ENCODE measurements at regions not wholly inside any gene's neighbourhood (a gene's known extent, or its start where the extent isn't known, plus 50 kb on each side); places are given as distances from the start of the nearest gene placed in this dataset.

GRCh38 chr10:4546500-4546899 is 279.5 kb upstream of the AKR1E2 start:
- Histone ChIP-seq H3K4me2 (ENCODE audit: low read depth, low read length, poor library complexity, severe bottlenecking) (no peak overlapping the region), H3K27ac (ENCODE audit: low read depth, low read length) (no peak overlapping the region)
- TF ChIP-seq EZH2phosphoT487 (conservative IDR thresholded peaks at IDR 0.05; ENCODE audit: low read length) = no peak
- TF ChIP-seq, protein P1, sequence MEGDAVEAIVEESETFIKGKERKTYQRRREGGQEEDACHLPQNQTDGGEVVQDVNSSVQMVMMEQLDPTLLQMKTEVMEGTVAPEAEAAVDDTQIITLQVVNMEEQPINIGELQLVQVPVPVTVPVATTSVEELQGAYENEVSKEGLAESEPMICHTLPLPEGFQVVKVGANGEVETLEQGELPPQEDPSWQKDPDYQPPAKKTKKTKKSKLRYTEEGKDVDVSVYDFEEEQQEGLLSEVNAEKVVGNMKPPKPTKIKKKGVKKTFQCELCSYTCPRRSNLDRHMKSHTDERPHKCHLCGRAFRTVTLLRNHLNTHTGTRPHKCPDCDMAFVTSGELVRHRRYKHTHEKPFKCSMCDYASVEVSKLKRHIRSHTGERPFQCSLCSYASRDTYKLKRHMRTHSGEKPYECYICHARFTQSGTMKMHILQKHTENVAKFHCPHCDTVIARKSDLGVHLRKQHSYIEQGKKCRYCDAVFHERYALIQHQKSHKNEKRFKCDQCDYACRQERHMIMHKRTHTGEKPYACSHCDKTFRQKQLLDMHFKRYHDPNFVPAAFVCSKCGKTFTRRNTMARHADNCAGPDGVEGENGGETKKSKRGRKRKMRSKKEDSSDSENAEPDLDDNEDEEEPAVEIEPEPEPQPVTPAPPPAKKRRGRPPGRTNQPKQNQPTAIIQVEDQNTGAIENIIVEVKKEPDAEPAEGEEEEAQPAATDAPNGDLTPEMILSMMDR (IDR thresholded peaks at IDR 0.05; ENCODE audit: insufficient read depth, low read length, poor library complexity, severe bottlenecking) = no peak

GRCh38 chr10:4545062-4545461 is 280.9 kb upstream of the AKR1E2 start:
- Histone ChIP-seq H3K79me2 (ENCODE audit: insufficient read depth, low read length) (no peaks in the 10 kb centered on the region), H3K9me2 (replicated peaks; ENCODE audit: insufficient read depth, low read length) (no peaks in the 10 kb centered on the region), H3K9me3 (ENCODE audit: insufficient read depth, low read length) (no peaks in the 10 kb centered on the region), H3F3A (ENCODE audit: insufficient read depth) (no peaks in the 10 kb centered on the region), H4K20me1 (ENCODE audit: low read depth, low read length) (no peaks in the 10 kb centered on the region), H2AFZ (ENCODE audit: low read depth, low read length, severe bottlenecking) (no peak overlapping the region), H3K4me2 (ENCODE audit: low read depth, low read length, poor library complexity, severe bottlenecking) (no peak overlapping the region), H3K36me3 (ENCODE audit: low read length) (no peaks in the 10 kb centered on the region), H3K4me3 (ENCODE audit: insufficient read depth, low read length, poor library complexity, severe bottlenecking) (no peak overlapping the region), H3K9ac (ENCODE audit: low read length) (no peak overlapping the region), H3K27me3 (ENCODE audit: low read length) (no peaks in the 10 kb centered on the region), H3K27ac (ENCODE audit: low read depth, low read length) (no peak overlapping the region)
- TF ChIP-seq EZH2phosphoT487 (conservative IDR thresholded peaks at IDR 0.05; ENCODE audit: low read length) = no peak

More at GRCh38 chr10:4546500-4546899, 279.5 kb upstream of the AKR1E2 start:
- Histone ChIP-seq H2AFZ (ENCODE audit: low read depth, low read length, severe bottlenecking) (no peak overlapping the region), H3K9me2 (replicated peaks; ENCODE audit: insufficient read depth, low read length) (no peaks in the 10 kb centered on the region), H3K9me3 (ENCODE audit: insufficient read depth, low read length) (no peaks in the 10 kb centered on the region), H3K36me3 (ENCODE audit: low read length) (no peaks in the 10 kb centered on the region), H4K20me1 (ENCODE audit: low read depth, low read length) (no peaks in the 10 kb centered on the region), H3K27me3 (ENCODE audit: low read length) (no peaks in the 10 kb centered on the region), H3K4me3 (ENCODE audit: insufficient read depth, low read length, poor library complexity, severe bottlenecking) (no peak overlapping the region), H3K79me2 (ENCODE audit: insufficient read depth, low read length) (no peaks in the 10 kb centered on the region), H3F3A (ENCODE audit: insufficient read depth) (no peaks in the 10 kb centered on the region), H3K9ac (ENCODE audit: low read length) (no peak overlapping the region)

DNA sequence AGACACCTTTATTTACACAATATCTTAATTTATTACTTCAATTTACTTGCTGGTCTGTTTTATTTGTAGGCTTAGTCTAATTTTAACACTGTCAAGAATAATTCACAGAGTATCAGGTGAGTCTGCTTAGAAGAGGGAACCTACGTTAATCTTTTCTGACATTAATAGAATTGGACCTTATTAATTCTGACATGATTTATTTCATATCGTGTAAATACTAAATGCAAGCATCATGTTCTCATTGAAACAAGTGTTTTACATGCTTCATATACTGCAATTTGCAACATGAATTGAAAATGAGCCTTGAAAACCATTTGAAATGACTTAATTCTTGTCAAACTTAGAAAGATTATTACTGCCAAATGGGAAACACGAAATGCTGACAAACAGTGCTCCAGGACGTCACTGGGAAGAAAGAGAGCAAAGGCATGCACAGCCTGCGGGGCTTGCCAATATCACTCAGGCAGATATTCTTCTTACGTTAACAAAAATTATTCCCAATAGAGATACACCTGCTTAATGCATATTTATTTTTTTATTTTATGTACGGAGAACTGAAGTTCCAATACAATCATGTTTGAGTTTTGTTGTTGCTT is 282.0 kb upstream of the AKR1E2 start:
- TF ChIP-seq, protein P1 (IDR thresholded peaks at IDR 0.05; ENCODE audit: insufficient read depth, low read length, poor library complexity, severe bottlenecking) = no peak
- no peak for TF ChIP-seq EZH2phosphoT487 (conservative IDR thresholded peaks at IDR 0.05; ENCODE audit: low read length)
- no peaks in the 10 kb centered on the region for H4K20me1 ChIP-seq (ENCODE audit: low read depth, low read length)
- H3K9me2 ChIP-seq (replicated peaks; ENCODE audit: insufficient read depth, low read length) = no peaks in the 10 kb centered on the region
- H3K9ac ChIP-seq (ENCODE audit: low read length) = no peak overlapping the region
- H3K4me3 ChIP-seq (ENCODE audit: insufficient read depth, low read length, poor library complexity, severe bottlenecking) = no peak overlapping the region
- H3F3A ChIP-seq (ENCODE audit: insufficient read depth) = no peaks in the 10 kb centered on the region
- H3K4me2 ChIP-seq (ENCODE audit: low read depth, low read length, poor library complexity, severe bottlenecking) = no peak overlapping the region
- H3K9me3 ChIP-seq (ENCODE audit: insufficient read depth, low read length) = no peaks in the 10 kb centered on the region
- no peaks in the 10 kb centered on the region for H3K27me3 ChIP-seq (ENCODE audit: low read length)
- H3K79me2 ChIP-seq (ENCODE audit: insufficient read depth, low read length) = no peaks in the 10 kb centered on the region
- no peak overlapping the region for H3K27ac ChIP-seq (ENCODE audit: low read depth, low read length)
- no peak overlapping the region for H2AFZ ChIP-seq (ENCODE audit: low read depth, low read length, severe bottlenecking)
- H3K36me3 ChIP-seq (ENCODE audit: low read length) = no peaks in the 10 kb centered on the region

DNA sequence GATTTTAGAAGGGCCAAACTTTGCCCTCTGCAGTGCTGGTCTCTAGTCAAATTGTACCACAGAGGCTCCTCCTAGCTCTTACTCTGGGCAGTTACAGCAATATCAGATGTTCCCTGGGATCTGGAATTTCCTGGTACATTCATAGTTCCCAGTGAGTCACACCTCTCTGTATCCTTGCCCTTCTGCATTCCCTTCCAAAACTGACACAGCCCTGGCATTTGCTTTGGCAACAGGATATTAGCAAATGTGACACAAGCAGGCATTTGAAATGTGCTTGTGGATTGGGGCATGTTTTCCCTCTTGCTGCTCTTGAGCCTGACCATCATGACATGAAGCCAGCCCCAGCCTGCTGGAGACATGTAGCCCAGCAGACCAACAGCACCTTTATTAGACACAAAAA is 284.7 kb upstream of the AKR1E2 start:
- H3K4me2 ChIP-seq (ENCODE audit: low read depth, low read length, poor library complexity, severe bottlenecking) = no peak overlapping the region
- no peaks in the 10 kb centered on the region for H3K79me2 ChIP-seq (ENCODE audit: insufficient read depth, low read length)
- H3K9me3 ChIP-seq (ENCODE audit: insufficient read depth, low read length) = no peaks in the 10 kb centered on the region
- no peak for TF ChIP-seq EZH2phosphoT487 (conservative IDR thresholded peaks at IDR 0.05; ENCODE audit: low read length)
- TF ChIP-seq, protein P1 (IDR thresholded peaks at IDR 0.05; ENCODE audit: insufficient read depth, low read length, poor library complexity, severe bottlenecking) = no peak
- H3K36me3 ChIP-seq (ENCODE audit: low read length) = no peaks in the 10 kb centered on the region
- H3K4me3 ChIP-seq (ENCODE audit: insufficient read depth, low read length, poor library complexity, severe bottlenecking) = no peak overlapping the region
- no peaks in the 10 kb centered on the region for H3K9me2 ChIP-seq (replicated peaks; ENCODE audit: insufficient read depth, low read length)
- H4K20me1 ChIP-seq (ENCODE audit: low read depth, low read length) = no peaks in the 10 kb centered on the region
- no peak overlapping the region for H3K27ac ChIP-seq (ENCODE audit: low read depth, low read length)
- H3K9ac ChIP-seq (ENCODE audit: low read length) = no peak overlapping the region
- H2AFZ ChIP-seq (ENCODE audit: low read depth, low read length, severe bottlenecking) = no peak overlapping the region
- no peaks in the 10 kb centered on the region for H3F3A ChIP-seq (ENCODE audit: insufficient read depth)
- H3K27me3 ChIP-seq (ENCODE audit: low read length) = no peaks in the 10 kb centered on the region
